IMR-90 (cell line): ENCODE measurements at regions not wholly inside any gene's neighbourhood (a gene's known extent, or its start where the extent isn't known, plus 50 kb on each side); places are given as distances from the start of the nearest gene placed in this dataset.

Experiments
- ATAC-seq: fragments of 200-7000 bp; cut with Tn5 transposase; 2 replicates; pipeline ENCODE4 v1.9.1; 2020; ENCODE audit warnings: low read depth, mild to moderate bottlenecking, moderate library complexity
- BruUV-seq: library from RNA; stranded (reverse); fragments of 400-500 nt; replicated peaks from 2 replicates; lab custom pipeline; 2021; lab: Mats Ljungman, UMichigan
- CTCF ChIA-PET: fragments of 300-600 bp; formaldehyde crosslinking; extraction: SDS; loops from one replicate; lab custom pipeline; 2021; ENCODE audit warnings: antibody characterized with exemption; lab: Yijun Ruan, JAX
- POLR2A ChIA-PET: fragments of 300-600 bp; sonication (Branson Sonifier 250); formaldehyde crosslinking; loops from one replicate; lab custom pipeline; 2022; ENCODE audit warnings: antibody characterized with exemption; ENCODE audit not compliant: unreplicated experiment; lab: Charles Lee
- DNase-seq: peaks from one replicate; pipeline ENCODE4 v3.0.0; 2013
- H2AFZ ChIP-seq: replicated peaks from 2 replicates; pipeline ENCODE3; 2013; ENCODE audit warnings: low read length, mild to moderate bottlenecking; ENCODE audit not compliant: poor library complexity
- H2AK5ac ChIP-seq: 2 replicates; pipeline ENCODE4 v1.6.1; 2013; ENCODE audit warnings: low read depth, low read length, inconsistent platforms
- H2AK9ac ChIP-seq: replicated peaks from 2 replicates; pipeline ENCODE3; 2013; ENCODE audit warnings: mild to moderate bottlenecking, low read depth, low read length, moderate library complexity; ENCODE audit not compliant: poor library complexity
- H2BK120ac ChIP-seq: 2 replicates; pipeline ENCODE4 v1.6.1; 2013; ENCODE audit warnings: low read depth, low read length, inconsistent platforms
- H2BK15ac ChIP-seq: 3 replicates; pipeline ENCODE4 v1.6.1; 2013; ENCODE audit warnings: low read depth, low read length, inconsistent platforms
- H2BK20ac ChIP-seq: 2 replicates; pipeline ENCODE4 v1.6.1; 2013; ENCODE audit warnings: low read depth, mild to moderate bottlenecking, inconsistent platforms, low read length, moderate library complexity
- H2BK5ac ChIP-seq: 2 replicates; pipeline ENCODE4 v1.6.1; 2013; ENCODE audit warnings: mild to moderate bottlenecking, low read depth, low read length, inconsistent platforms; ENCODE audit not compliant: poor library complexity, severe bottlenecking
- H3K14ac ChIP-seq: replicated peaks from 2 replicates; pipeline ENCODE4 v1.6.1; 2013; ENCODE audit warnings: low read depth, low read length, inconsistent platforms
- H3K18ac ChIP-seq: 2 replicates; pipeline ENCODE4 v1.6.1; 2013; ENCODE audit warnings: low read depth, low read length, control low read depth
- H3K23ac ChIP-seq: 2 replicates; pipeline ENCODE4 v1.6.1; 2013; ENCODE audit warnings: low read depth, low read length, inconsistent platforms
- H3K27ac ChIP-seq: 2 replicates; pipeline ENCODE4 v1.5.1; 2013; ENCODE audit warnings: mild to moderate bottlenecking, control low read depth, low read length; ENCODE audit not compliant: insufficient read depth
- H3K27me3 ChIP-seq: 2 replicates; pipeline ENCODE4 v1.6.1; 2013; ENCODE audit warnings: low read length; ENCODE audit not compliant: control insufficient read depth, insufficient read depth
- H3K36me3 ChIP-seq: 2 replicates; pipeline ENCODE4 v1.6.1; 2013; ENCODE audit warnings: low read length, mixed read lengths; ENCODE audit not compliant: control insufficient read depth, insufficient read depth
- H3K4ac ChIP-seq: 2 replicates; pipeline ENCODE4 v1.6.1; 2013; ENCODE audit warnings: low read depth, low read length, inconsistent platforms
- H3K4me1 ChIP-seq: 2 replicates; pipeline ENCODE4 v1.6.1; 2013; ENCODE audit warnings: low read length, mixed read lengths; ENCODE audit not compliant: control insufficient read depth, insufficient read depth
- H3K4me2 ChIP-seq: 2 replicates; pipeline ENCODE4 v1.6.1; 2013; ENCODE audit warnings: low read depth, mild to moderate bottlenecking, control low read depth, low read length, moderate library complexity
- H3K4me3 ChIP-seq: 2 replicates; pipeline ENCODE4 v1.5.1; 2013; ENCODE audit warnings: low read depth, mild to moderate bottlenecking, control low read depth, low read length, moderate library complexity; ENCODE audit not compliant: insufficient read depth
- H3K56ac ChIP-seq: 2 replicates; pipeline ENCODE4 v1.6.1; 2013; ENCODE audit warnings: low read length, inconsistent platforms; ENCODE audit not compliant: insufficient read depth; ENCODE audit errors: extremely low read depth
- H3K79me1 ChIP-seq, 2 experiments: 2 replicates each; pipeline ENCODE4 v1.6.1; 2013; ENCODE audit warnings: low read length in 2 of 2, inconsistent platforms in 1 of 2, low read depth in 1 of 2
- H3K9ac ChIP-seq: 2 replicates; pipeline ENCODE4 v1.6.1; 2013; ENCODE audit warnings: low read depth, low read length, control low read depth
- H3K9me1 ChIP-seq: 2 replicates; pipeline ENCODE4 v1.6.1; 2013; ENCODE audit warnings: low read length, inconsistent platforms; ENCODE audit not compliant: insufficient read depth
- H3K9me3 ChIP-seq: 2 replicates; pipeline ENCODE4 v1.6.1; 2013; ENCODE audit warnings: low read length; ENCODE audit not compliant: control insufficient read depth, insufficient read depth
- H4K20me1 ChIP-seq: 2 replicates; pipeline ENCODE4 v1.6.1; 2013; ENCODE audit warnings: low read length, inconsistent platforms; ENCODE audit not compliant: insufficient read depth
- H4K5ac ChIP-seq: 2 replicates; pipeline ENCODE4 v1.6.1; 2013; ENCODE audit warnings: mild to moderate bottlenecking, low read depth, low read length, control low read depth
- H4K8ac ChIP-seq, 2 experiments: 2 replicates each; pipeline ENCODE4 v1.6.1; 2013; ENCODE audit warnings: low read depth in 2 of 2, low read length in 2 of 2, control low read depth in 1 of 2, inconsistent platforms in 1 of 2
- H4K91ac ChIP-seq: 2 replicates; pipeline ENCODE4 v1.6.1; 2013; ENCODE audit warnings: low read depth, low read length, inconsistent platforms; ENCODE audit not compliant: insufficient read depth
- CEBPB ChIP-seq: IDR thresholded peaks from 2 replicates; pipeline ENCODE4 v1.6.1; 2012; ENCODE audit warnings: low read depth, low read length, improper control_type of control experiment
- ELK1 ChIP-seq: fragments of 150-350 bp; IDR thresholded peaks from 2 replicates; pipeline ENCODE4 v1.6.1; 2016; ENCODE audit warnings: low read depth, mild to moderate bottlenecking, low read length, moderate library complexity, borderline replicate concordance
- MAFK ChIP-seq: IDR thresholded peaks from 2 replicates; pipeline ENCODE4 v1.6.1; 2012; ENCODE audit warnings: low read depth, low read length, improper control_type of control experiment
- MAZ ChIP-seq: IDR thresholded peaks from 2 replicates; pipeline ENCODE4 v1.6.1; 2012; ENCODE audit warnings: low read depth, mild to moderate bottlenecking, low read length, improper control_type of control experiment, moderate library complexity, borderline replicate concordance
- NFE2L2 ChIP-seq: fragments of 150-350 bp; IDR thresholded peaks from 2 replicates; pipeline ENCODE4 v1.6.1; 2016; ENCODE audit warnings: low read depth, mild to moderate bottlenecking, low read length
- RCOR1 ChIP-seq: IDR thresholded peaks from 2 replicates; pipeline ENCODE4 v1.6.1; 2012; ENCODE audit warnings: mild to moderate bottlenecking, low read length, improper control_type of control experiment; ENCODE audit not compliant: insufficient replicate concordance
- WGBS, 2 experiments: methylation state at CpG; one replicate each; pipeline versions ENCODE4 v1.1.5 to v1.1.7; 2013; ENCODE audit warnings: missing lambda C conversion rate in 2 of 2; ENCODE audit not compliant: insufficient read length in 1 of 2; ENCODE audit errors: extremely low coverage in 2 of 2; 5-methylcytosine and 5-hydroxymethylcytosine counted together
- dilution Hi-C: fragments of 300-500 bp; cut with HindIII; formaldehyde crosslinking; loops from one replicate; pipeline ENCODE4 v1.14.3; 2018; ENCODE audit warnings: low sequenced_read_pairs; ENCODE audit not compliant: unreplicated experiment
- in situ Hi-C: fragments of 300-500 bp; cut with MboI; formaldehyde crosslinking; loops from 3 replicates; pipeline ENCODE4 v1.14.3; 2019; ENCODE audit warnings: low sequenced_read_pairs, inconsistent platforms, mixed read lengths
- intact Hi-C: fragments of 100-400 bp; cut with micrococcal nuclease; formaldehyde crosslinking; loops from 2 replicates; pipeline ENCODE4 v1.10.0; 2022
- TF ChIP-seq, protein P1 (sequence below): fragments of 150-350 bp; IDR thresholded peaks from 2 replicates; pipeline ENCODE4 v1.6.1; 2017; ENCODE audit warnings: mild to moderate bottlenecking, antibody characterized with exemption, low read length, low read depth

DNA sequence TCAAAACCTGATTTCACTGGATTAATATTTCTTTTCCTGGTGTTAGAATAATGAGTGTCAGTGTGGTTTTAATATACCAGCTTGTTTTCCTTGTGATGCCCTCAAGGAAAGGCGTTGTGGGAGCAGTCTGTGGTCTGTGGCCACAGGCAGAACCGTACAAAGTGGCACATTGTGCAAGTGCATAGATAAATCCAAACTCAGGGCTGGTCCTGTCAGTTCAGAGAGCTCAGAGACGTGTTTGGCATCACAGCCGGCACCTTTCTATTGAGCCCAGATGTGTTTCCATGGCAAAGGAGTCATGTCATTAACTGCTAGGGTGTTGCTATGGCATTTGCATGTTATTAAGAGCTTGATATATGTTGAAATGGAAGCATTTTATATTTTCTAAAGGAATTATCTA, 289.9 kb upstream of the RASGRP1 start:
- H3K23ac ChIP-seq, result no peak overlapping the region
- H3K9ac ChIP-seq, result no peak overlapping the region
- dilution Hi-C loops (no loop called here), in situ Hi-C loops (no loop called here), intact Hi-C loops (no loop called here)
- H3K56ac ChIP-seq, result no peak overlapping the region
- DNase-seq (no peak), ATAC-seq (no peak)
- no peak overlapping the region for H2BK120ac ChIP-seq
- no TSS peak for BruUV-seq
- ChIA-PET CTCF (no interaction called here), POLR2A (no interaction called here)
- no peak overlapping the region for H2AK5ac ChIP-seq
- no peaks in the 10 kb centered on the region for H3K79me1 ChIP-seq
- H2BK5ac ChIP-seq, result no peak overlapping the region
- H3K4ac ChIP-seq, result no peak overlapping the region
- no peak for TF ChIP-seq NFE2L2
- no peak for TF ChIP-seq MAZ
- TF ChIP-seq CEBPB, result no peak
- no peak for TF ChIP-seq ELK1
- no peak for TF ChIP-seq RCOR1
- TF ChIP-seq, protein P1, sequence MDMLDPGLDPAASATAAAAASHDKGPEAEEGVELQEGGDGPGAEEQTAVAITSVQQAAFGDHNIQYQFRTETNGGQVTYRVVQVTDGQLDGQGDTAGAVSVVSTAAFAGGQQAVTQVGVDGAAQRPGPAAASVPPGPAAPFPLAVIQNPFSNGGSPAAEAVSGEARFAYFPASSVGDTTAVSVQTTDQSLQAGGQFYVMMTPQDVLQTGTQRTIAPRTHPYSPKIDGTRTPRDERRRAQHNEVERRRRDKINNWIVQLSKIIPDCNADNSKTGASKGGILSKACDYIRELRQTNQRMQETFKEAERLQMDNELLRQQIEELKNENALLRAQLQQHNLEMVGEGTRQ, result no peak
- TF ChIP-seq MAFK, result no peak
- no peak overlapping the region for H4K5ac ChIP-seq
- no peak overlapping the region for H3K14ac ChIP-seq
- no peaks in the 10 kb centered on the region for H4K20me1 ChIP-seq
- no peak overlapping the region for H4K8ac ChIP-seq
- no peak overlapping the region for H2BK15ac ChIP-seq
- H3K27ac ChIP-seq, result no peak overlapping the region
- H3K9me3 ChIP-seq, result no peaks in the 10 kb centered on the region
- H3K4me2 ChIP-seq, result no peak overlapping the region
- no peak overlapping the region for H2AFZ ChIP-seq
- H3K4me1 ChIP-seq, result no peaks in the 10 kb centered on the region
- no peak overlapping the region for H3K4me3 ChIP-seq
- H3K36me3 ChIP-seq, result no peaks in the 10 kb centered on the region
- no peak overlapping the region for H2AK9ac ChIP-seq
- H4K91ac ChIP-seq, result no peak overlapping the region
- no peak overlapping the region for H3K18ac ChIP-seq
- 73% methylated on average over 2 of the region's 4 CpGs; no CpG with 5 or more reads in 1 of the 2 experiments for WGBS, 2 experiments
- H2BK20ac ChIP-seq, result no peak overlapping the region
- H3K27me3 ChIP-seq, result no peaks in the 10 kb centered on the region
- no peaks in the 10 kb centered on the region for H3K9me1 ChIP-seq
